HCT116 (cell line): ENCODE measurements at regions not wholly inside any gene's neighbourhood (a gene's known extent, or its start where the extent isn't known, plus 50 kb on each side); places are given as distances from the start of the nearest gene placed in this dataset.
"Not testable (repeated sequence)": the region's sequence is repeated elsewhere in the genome, so short reads cannot be mapped to it uniquely, and the experiment has no call there.

Source experiments
- ATAC-seq: fragments of 200-7000 bp; cut with Tn5 transposase; 2 replicates; pipeline ENCODE4 v1.9.1; 2020; ENCODE audit warnings: mild to moderate bottlenecking, moderate library complexity
- BruUV-seq: library from RNA; stranded (reverse); fragments of 400-500 nt; replicated peaks from 2 replicates; lab custom pipeline; 2021; lab: Mats Ljungman, UMichigan
- CTCF ChIA-PET: fragments of 300-600 bp; sonication (Branson Sonifier 250); formaldehyde crosslinking; loops from one replicate; lab custom pipeline; 2021; ENCODE audit warnings: antibody characterized with exemption; lab: Charles Lee
- POLR2A ChIA-PET: fragments of 300-600, 350-600 bp; sonication (Branson Sonifier 250); formaldehyde crosslinking; loops from one replicate; lab custom pipeline; 2021; ENCODE audit warnings: antibody characterized with exemption; lab: Charles Lee
- RAD21 ChIA-PET, 2 experiments: fragments of 300-600 bp; sonication (Branson Sonifier 250); formaldehyde crosslinking; loops; one replicate each; lab custom pipeline; 2023; ENCODE audit warnings: low total read pairs in 2 of 2; ENCODE audit not compliant: uncharacterized antibody in 2 of 2, unreplicated experiment in 2 of 2, low non-redundant PET in 1 of 2; lab: Charles Lee
- DNase-seq: peaks from one replicate; pipeline ENCODE4 v3.0.0-alpha.2; 2010; ENCODE audit warnings: low read depth, low spot score
- H2AFZ ChIP-seq: fragments of 200-600 bp; shearing (Covaris generic), sonication (generic); 2 replicates; pipeline ENCODE4 v1.6.1; 2017; ENCODE audit warnings: low read depth, mixed run types, mixed read lengths, antibody characterized with exemption, low read length; ENCODE audit not compliant: poor library complexity, severe bottlenecking
- H3K27ac ChIP-seq: 2 replicates; pipeline ENCODE4 v1.5.1; 2012; ENCODE audit warnings: low read depth, low read length
- H3K27me3 ChIP-seq: fragments of 200-600 bp; sonication (generic); 2 replicates; pipeline ENCODE4 v1.6.1; 2016; ENCODE audit warnings: mixed run types, low read length, mixed read lengths; ENCODE audit not compliant: insufficient read depth
- H3K36me3 ChIP-seq, 2 experiments: fragments of 200-500 bp in 1 of 2; fragments of 200-600 bp in 1 of 2; sonication (Bioruptor generic) in 1 of 2; sonication (generic) in 1 of 2; 2 replicates each; pipeline versions ENCODE4 v1.5.1 to v1.6.1; 2014 to 2016; ENCODE audit warnings: low read length in 2 of 2, inconsistent platforms in 1 of 2, mixed read lengths in 1 of 2, mixed run types in 1 of 2; ENCODE audit not compliant: insufficient read depth in 2 of 2, control insufficient read depth in 1 of 2
- H3K4me1 ChIP-seq, 2 experiments: fragments of 200-600 bp in 1 of 2; sonication (generic) in 1 of 2; 2 replicates each; pipeline versions ENCODE4 v1.5.1 to v1.6.1; 2012 to 2017; ENCODE audit warnings: low read length in 2 of 2, inconsistent platforms in 1 of 2, mild to moderate bottlenecking in 1 of 2, mixed read lengths in 1 of 2, mixed run types in 1 of 2, moderate library complexity in 1 of 2; ENCODE audit not compliant: insufficient read depth in 2 of 2, control insufficient read depth in 1 of 2
- H3K4me2 ChIP-seq: fragments of 200-600 bp; sonication (generic); 2 replicates; pipeline ENCODE4 v1.6.1; 2017; ENCODE audit warnings: mixed run types, low read length, mixed read lengths
- H3K4me3 ChIP-seq, 2 experiments: fragments of 200-600 bp in 1 of 2; sonication (generic) in 1 of 2; replicated peaks in 1 of 2; 2 replicates each; pipeline ENCODE4 v1.5.1; 2011 to 2016; ENCODE audit warnings: low read length in 2 of 2, control low read depth in 1 of 2, low read depth in 1 of 2, mild to moderate bottlenecking in 1 of 2, mixed read lengths in 1 of 2, mixed run types in 1 of 2
- H3K79me2 ChIP-seq: fragments of 200-600 bp; sonication (generic); 2 replicates; pipeline ENCODE4 v1.6.1; 2017; ENCODE audit warnings: mild to moderate bottlenecking, mixed run types, low read length, moderate library complexity, mixed read lengths; ENCODE audit not compliant: insufficient read depth
- H3K9ac ChIP-seq: fragments of 200-600 bp; sonication (generic); 2 replicates; pipeline ENCODE4 v1.6.1; 2016; ENCODE audit warnings: low read length, mixed read lengths
- H3K9me2 ChIP-seq: fragments of 200-600 bp; sonication (generic), shearing (Covaris generic); 2 replicates; pipeline ENCODE4 v1.6.1; 2017; ENCODE audit warnings: mixed run types, mild to moderate bottlenecking, moderate library complexity; ENCODE audit not compliant: insufficient read depth
- H3K9me3 ChIP-seq, 2 experiments: fragments of 200-500 bp in 1 of 2; fragments of 200-600 bp in 1 of 2; sonication (Bioruptor generic) in 1 of 2; sonication (generic) in 1 of 2; 2 replicates each; pipeline ENCODE4 v1.6.1; 2014 to 2017; ENCODE audit warnings: low read length in 2 of 2, mixed read lengths in 2 of 2, inconsistent platforms in 1 of 2, low read depth in 1 of 2, mild to moderate bottlenecking in 1 of 2, mixed run types in 1 of 2, moderate library complexity in 1 of 2; ENCODE audit not compliant: control insufficient read depth in 1 of 2, insufficient read depth in 1 of 2
- H4K20me1 ChIP-seq: fragments of 200-600 bp; sonication (generic), shearing (Covaris generic); 2 replicates; pipeline ENCODE4 v1.6.1; 2017; ENCODE audit warnings: mixed run types, mild to moderate bottlenecking, moderate library complexity; ENCODE audit not compliant: insufficient read depth
- EZH2phosphoT487 ChIP-seq: fragments of 200-600 bp; IDR thresholded peaks from 2 replicates; pipeline ENCODE4 v1.6.1; 2018; ENCODE audit warnings: antibody characterized with exemption, borderline replicate concordance
- FOSL1 ChIP-seq: IDR thresholded peaks from 2 replicates; pipeline ENCODE4 v1.6.1; 2012; ENCODE audit warnings: low read depth
- POLR2AphosphoS5 ChIP-seq: IDR thresholded peaks from 2 replicates; pipeline ENCODE4 v1.6.1; 2011; ENCODE audit warnings: mild to moderate bottlenecking, low read depth, low read length, moderate library complexity
- intact Hi-C: fragments of 100-400 bp; cut with micrococcal nuclease; formaldehyde crosslinking; loops from 2 replicates; pipeline ENCODE4 v1.10.0; 2022

- TF ChIP-seq FOSL1 (no peak), EZH2phosphoT487 (no peak)
- TF ChIP-seq, all 23 proteins: peak for 0
Observed at GRCh38 chr9:106784076-106784475, 78.9 kb upstream of the ZNF462 start (continued).

GRCh38 chr9:106785200-106785599 is 77.8 kb upstream of the ZNF462 start:
- H3K4me1 ChIP-seq, result no peaks in the 10 kb centered on the region
- intact Hi-C loops, result no loop called here
- no peak overlapping the region for H3K27ac ChIP-seq
- H3K9me2 ChIP-seq, result no peaks in the 10 kb centered on the region
- no peak overlapping the region for H3K4me2 ChIP-seq
- H3K79me2 ChIP-seq, result no peaks in the 10 kb centered on the region
- H3K9ac ChIP-seq, result no peak overlapping the region
- no peaks in the 10 kb centered on the region for H3K27me3 ChIP-seq
- H3K9me3 ChIP-seq, result no peaks in the 10 kb centered on the region
- H3K36me3 ChIP-seq, result no peaks in the 10 kb centered on the region
- DNase-seq (no peak), ATAC-seq (no peak)
- CTCF ChIA-PET, result no interaction called here
- no TSS peak for BruUV-seq
- no peak overlapping the region for H3K4me3 ChIP-seq
- no peaks in the 10 kb centered on the region for H4K20me1 ChIP-seq
- RAD21 ChIA-PET, result no interaction called here
- no peak overlapping the region for H2AFZ ChIP-seq
- POLR2A ChIA-PET, result no interaction called here
- no peak for TF ChIP-seq POLR2AphosphoS5
- TF ChIP-seq EZH2phosphoT487, result no peak

GRCh38 chr9:106788021-106788420 is 74.9 kb upstream of the ZNF462 start:
- H3K4me1 ChIP-seq, ATAC-seq, RAD21 ChIA-PET, H3K9ac ChIP-seq, H3K79me2 ChIP-seq, intact Hi-C loops, DNase-seq, H3K4me2 ChIP-seq, H3K9me2 ChIP-seq, H3K4me3 ChIP-seq, H3K27me3 ChIP-seq, H4K20me1 ChIP-seq, H2AFZ ChIP-seq, H3K36me3 ChIP-seq, POLR2A ChIA-PET, H3K9me3 ChIP-seq, BruUV-seq, CTCF ChIA-PET, H3K27ac ChIP-seq: not testable (repeated sequence)
